GM19099 (cell line): ENCODE measurements at regions not wholly inside any gene's neighbourhood (a gene's known extent, or its start where the extent isn't known, plus 50 kb on each side); places are given as distances from the start of the nearest gene placed in this dataset.

ENCODE experiments used
- POLR2A ChIP-seq: IDR thresholded peaks from 3 replicates; pipeline ENCODE4 v1.6.1; 2011; ENCODE audit warnings: low read depth; ENCODE audit not compliant: insufficient read length; ENCODE audit errors: extremely low read depth

GRCh38 chr13:106172176-106172905 lies 363.1 kb downstream of the EFNB2 start:
- TF ChIP-seq POLR2A: no peak

- TF ChIP-seq POLR2A: no peak
These were observed 372.0 kb downstream of the EFNB2 start for GRCh38 chr13:106163426-106163825.

GRCh38 chr13:106161146-106161545 lies 374.3 kb downstream of the EFNB2 start:
- TF ChIP-seq POLR2A: no peak

GRCh38 chr13:106159295-106160195 lies 375.9 kb downstream of the EFNB2 start:
- TF ChIP-seq POLR2A: no peak

- no peak for TF ChIP-seq POLR2A
These were observed 379.0 kb downstream of the EFNB2 start for GRCh38 chr13:106156468-106156867.

- TF ChIP-seq POLR2A: no peak
These were observed 380.1 kb downstream of the EFNB2 start for GRCh38 chr13:106155411-106155810.

- TF ChIP-seq POLR2A: no peak
These were observed 381.6 kb downstream of the EFNB2 start for GRCh38 chr13:106153876-106154275.

- no peak for TF ChIP-seq POLR2A
These were observed 382.4 kb downstream of the EFNB2 start for GRCh38 chr13:106153041-106153440.

- TF ChIP-seq POLR2A: no peak
These were observed 383.4 kb downstream of the EFNB2 start for GRCh38 chr13:106152047-106152446.

- TF ChIP-seq POLR2A: no peak
These were observed 384.3 kb downstream of the EFNB2 start for GRCh38 chr13:106151056-106151699.

- no peak for TF ChIP-seq POLR2A
These were observed 389.2 kb downstream of the EFNB2 start for GRCh38 chr13:106145997-106146864.

GRCh38 chr13:106145070-106145469 lies 390.4 kb downstream of the EFNB2 start:
- no peak for TF ChIP-seq POLR2A

GRCh38 chr13:106143930-106144709 lies 391.3 kb downstream of the EFNB2 start:
- no peak for TF ChIP-seq POLR2A

- TF ChIP-seq POLR2A: no peak
These were observed 392.1 kb downstream of the EFNB2 start for GRCh38 chr13:106143392-106143791.

- no peak for TF ChIP-seq POLR2A
These were observed 395.0 kb downstream of the EFNB2 start for GRCh38 chr13:106140476-106140875.

- no peak for TF ChIP-seq POLR2A
These were observed 395.5 kb downstream of the EFNB2 start for GRCh38 chr13:106139942-106140341.
